H1 (cell line): ENCODE measurements at regions not wholly inside any gene's neighbourhood (a gene's known extent, or its start where the extent isn't known, plus 50 kb on each side); places are given as distances from the start of the nearest gene placed in this dataset.

Source experiments
- CTCF ChIA-PET: fragments of 300-600 bp; sonication (Branson Sonifier 250); formaldehyde crosslinking; loops from one replicate; lab custom pipeline; 2021; ENCODE audit not compliant: partially characterized antibody; lab: Charles Lee
- POLR2A ChIA-PET: fragments of 300-600 bp; sonication (Branson Sonifier 250); formaldehyde crosslinking; loops from one replicate; lab custom pipeline; 2021; ENCODE audit warnings: inconsistent platforms; ENCODE audit not compliant: partially characterized antibody; lab: Charles Lee
- DNase-seq, 2 experiments: peaks; one replicate each; pipeline versions ENCODE4 v3.0.0 to v3.0.0-alpha.2; 2010 to 2022; ENCODE audit warnings: low spot score in 2 of 2, low read depth in 1 of 2, mixed read lengths in 1 of 2
- FAIRE-seq: peaks from 2 replicates; lab custom pipeline; 2011; peaks lifted over from hg19 to GRCh38; lab: Jason Lieb, UNC
- H2AFZ ChIP-seq: 2 replicates; pipeline ENCODE4 v1.8.1; 2012; ENCODE audit warnings: low read length, inconsistent platforms
- H2AK5ac ChIP-seq: 2 replicates; pipeline ENCODE4 v1.6.1; 2013; ENCODE audit warnings: low read depth, low read length
- H2BK120ac ChIP-seq: replicated peaks from 2 replicates; pipeline ENCODE3; 2013; ENCODE audit warnings: low read depth, low read length, inconsistent platforms
- H2BK12ac ChIP-seq: 2 replicates; pipeline ENCODE4 v1.6.1; 2013; ENCODE audit warnings: low read depth, low read length
- H2BK15ac ChIP-seq: 2 replicates; pipeline ENCODE4 v1.6.1; 2013; ENCODE audit warnings: low read length
- H2BK20ac ChIP-seq: 2 replicates; pipeline ENCODE4 v1.6.1; 2013; ENCODE audit warnings: low read length
- H2BK5ac ChIP-seq: 2 replicates; pipeline ENCODE4 v1.6.1; 2013; ENCODE audit warnings: low read depth, low read length
- H3K14ac ChIP-seq: 2 replicates; pipeline ENCODE4 v1.6.1; 2013; ENCODE audit warnings: inconsistent platforms; ENCODE audit not compliant: insufficient read length
- H3K18ac ChIP-seq: 2 replicates; pipeline ENCODE4 v1.6.1; 2013; ENCODE audit warnings: low read length; ENCODE audit errors: extremely low read depth
- H3K23ac ChIP-seq: 2 replicates; pipeline ENCODE4 v1.6.1; 2013; ENCODE audit warnings: inconsistent platforms; ENCODE audit not compliant: insufficient read length
- H3K23me2 ChIP-seq: 2 replicates; pipeline ENCODE4 v1.6.1; 2013; ENCODE audit warnings: low read depth, low read length
- H3K27ac ChIP-seq: 2 replicates; pipeline ENCODE4 v1.6.1; 2011; ENCODE audit warnings: low read depth, low read length, inconsistent platforms
- H3K27me3 ChIP-seq, 4 experiments: replicated peaks in 1 of 4; 1 replicate in 1 of 4; 2 replicates in 3 of 4; pipeline versions ENCODE4 v1.6.1 to v1.8.1; 2011 to 2013; ENCODE audit warnings: low read length in 3 of 4, mild to moderate bottlenecking in 3 of 4, inconsistent platforms in 2 of 4, mixed read lengths in 2 of 4, moderate library complexity in 1 of 4; ENCODE audit not compliant: control insufficient read depth in 3 of 4, insufficient read depth in 3 of 4; ENCODE audit errors: extremely low read depth in 1 of 4
- H3K36me3 ChIP-seq, 4 experiments: 2 replicates each; pipeline versions ENCODE4 v1.6.1 to v1.8.1; 2011 to 2013; ENCODE audit warnings: mild to moderate bottlenecking in 4 of 4, low read length in 3 of 4, moderate library complexity in 2 of 4, control low read depth in 1 of 4, inconsistent platforms in 1 of 4; ENCODE audit not compliant: insufficient read depth in 4 of 4, control insufficient read depth in 2 of 4
- H3K4ac ChIP-seq: replicated peaks from 2 replicates; pipeline ENCODE3; 2013; ENCODE audit warnings: low read length, low read depth, mixed read lengths, inconsistent platforms; ENCODE audit not compliant: insufficient read length
- H3K4me1 ChIP-seq, 4 experiments: replicated peaks in 1 of 4; 1 replicate in 1 of 4; 2 replicates in 3 of 4; pipeline versions ENCODE4 v1.6.1 to v1.8.1; 2011 to 2013; ENCODE audit warnings: low read length in 3 of 4, inconsistent platforms in 2 of 4, mixed read lengths in 1 of 4; ENCODE audit not compliant: insufficient read depth in 4 of 4, control insufficient read depth in 3 of 4
- H3K4me2 ChIP-seq, 2 experiments: 2 replicates each; pipeline versions ENCODE4 v1.6.1 to v1.8.1; 2011 to 2013; ENCODE audit warnings: low read depth in 2 of 2, low read length in 2 of 2, control low read depth in 1 of 2, inconsistent platforms in 1 of 2, mild to moderate bottlenecking in 1 of 2; ENCODE audit not compliant: insufficient read depth in 1 of 2
- H3K4me3 ChIP-seq, 4 experiments: fragments of 200-600, 300-600 bp in 1 of 4; sonication (generic), shearing (Covaris generic), sonication (Bioruptor Twin) in 1 of 4; 2 replicates each; pipeline versions ENCODE4 v1.5.1 to v1.8.1; 2011 to 2016; ENCODE audit warnings: low read length in 4 of 4, low read depth in 3 of 4, control low read depth in 2 of 4, inconsistent platforms in 2 of 4, mild to moderate bottlenecking in 2 of 4, mixed read lengths in 1 of 4, moderate library complexity in 1 of 4; ENCODE audit not compliant: insufficient read depth in 2 of 4; ENCODE audit errors: extremely low read depth in 1 of 4
- H3K56ac ChIP-seq: replicated peaks from 2 replicates; pipeline ENCODE3; 2013; ENCODE audit warnings: low read depth, mild to moderate bottlenecking, mixed read lengths, low read length, inconsistent platforms; ENCODE audit not compliant: insufficient read length
- H3K79me1 ChIP-seq: 2 replicates; pipeline ENCODE4 v1.6.1; 2013; ENCODE audit warnings: low read depth, low read length, control low read depth
- H3K79me2 ChIP-seq, 2 experiments: 2 replicates each; pipeline versions ENCODE4 v1.6.1 to v1.8.1; 2012 to 2013; ENCODE audit warnings: low read length in 2 of 2, mild to moderate bottlenecking in 2 of 2, inconsistent platforms in 1 of 2; ENCODE audit not compliant: insufficient read depth in 2 of 2, control insufficient read depth in 1 of 2
- H3K9ac ChIP-seq, 4 experiments: replicated peaks in 1 of 4; 1 replicate in 1 of 4; 2 replicates in 3 of 4; pipeline versions ENCODE4 v1.6.1 to v1.8.1; 2011 to 2013; ENCODE audit warnings: low read depth in 3 of 4, low read length in 3 of 4, control low read depth in 2 of 4, mild to moderate bottlenecking in 2 of 4, moderate library complexity in 2 of 4, inconsistent platforms in 1 of 4; ENCODE audit errors: extremely low read depth in 1 of 4
- H3K9me3 ChIP-seq, 2 experiments: 2 replicates each; pipeline versions ENCODE4 v1.6.1 to v1.8.1; 2012 to 2013; ENCODE audit warnings: mild to moderate bottlenecking in 2 of 2, moderate library complexity in 2 of 2, control low read depth in 1 of 2, inconsistent platforms in 1 of 2, low read depth in 1 of 2, low read length in 1 of 2, mixed read lengths in 1 of 2; ENCODE audit not compliant: insufficient read depth in 2 of 2
- H4K20me1 ChIP-seq, 2 experiments: replicated peaks in 1 of 2; 2 replicates each; pipeline versions ENCODE3 to v1.8.1; 2011 to 2013; ENCODE audit warnings: inconsistent platforms in 2 of 2, low read length in 2 of 2, mild to moderate bottlenecking in 1 of 2; ENCODE audit not compliant: insufficient read depth in 2 of 2, control insufficient read depth in 1 of 2
- H4K5ac ChIP-seq: 2 replicates; pipeline ENCODE4 v1.6.1; 2013; ENCODE audit warnings: low read length, low read depth, mixed read lengths, inconsistent platforms; ENCODE audit not compliant: insufficient read length
- H4K8ac ChIP-seq: 2 replicates; pipeline ENCODE4 v1.8.0; 2013; ENCODE audit warnings: mild to moderate bottlenecking, moderate library complexity, low read length, inconsistent platforms; ENCODE audit not compliant: insufficient read depth; ENCODE audit errors: extremely low read depth
- H4K91ac ChIP-seq: replicated peaks from 2 replicates; pipeline ENCODE3; 2013; ENCODE audit warnings: low read length, mixed read lengths, inconsistent platforms; ENCODE audit not compliant: insufficient read length
- CHD1 ChIP-seq: IDR thresholded peaks from 2 replicates; pipeline ENCODE4 v1.6.1; 2012; ENCODE audit warnings: low read depth, low read length, improper control_type of control experiment
- EP300 ChIP-seq, 2 experiments: IDR thresholded peaks; 1 replicate in 1 of 2; 2 replicates in 1 of 2; pipeline ENCODE4 v1.6.1; 2011 to 2012; ENCODE audit warnings: low read depth in 2 of 2, low read length in 2 of 2, mild to moderate bottlenecking in 2 of 2, borderline replicate concordance in 1 of 2, inconsistent platforms in 1 of 2, moderate library complexity in 1 of 2
- EZH2 ChIP-seq: fragments of 200-600 bp; sonication (generic); IDR thresholded peaks from 2 replicates; pipeline ENCODE4 v1.7.1; 2012; ENCODE audit warnings: low read depth, mild to moderate bottlenecking, moderate library complexity, low read length, inconsistent platforms; ENCODE audit not compliant: severe bottlenecking
- NANOG ChIP-seq: IDR thresholded peaks from 2 replicates; pipeline ENCODE4 v1.6.1; 2011; ENCODE audit warnings: low read length, low read depth, mild to moderate bottlenecking, inconsistent platforms; ENCODE audit not compliant: insufficient read depth, poor library complexity, severe bottlenecking
- POLR2A ChIP-seq, 2 experiments: IDR thresholded peaks; 1 replicate in 1 of 2; 2 replicates in 1 of 2; pipeline ENCODE4 v1.6.1; 2011; ENCODE audit warnings: low read depth in 2 of 2, low read length in 2 of 2, mild to moderate bottlenecking in 2 of 2; ENCODE audit errors: control extremely low read depth in 1 of 2
- POLR2AphosphoS5 ChIP-seq: IDR thresholded peaks from 2 replicates; pipeline ENCODE4 v1.6.1; 2011; ENCODE audit warnings: low read depth, low read length
- ZNF274 ChIP-seq: IDR thresholded peaks from 2 replicates; pipeline ENCODE4 v1.7.0; 2012; ENCODE audit warnings: low read length, borderline replicate concordance; ENCODE audit errors: extremely low read depth
- WGBS, 2 experiments: shearing (Covaris generic) in 1 of 2; methylation state at CpG; one replicate each; pipeline versions ENCODE4 v1.1.6 to v1.1.7; 2013 to 2015; ENCODE audit warnings: low lambda C conversion rate in 2 of 2, mixed read lengths in 2 of 2, inconsistent platforms in 1 of 2, low coverage in 1 of 2, missing lambda C conversion rate in 1 of 2; ENCODE audit not compliant: insufficient replicate concordance in 2 of 2, insufficient coverage in 1 of 2, insufficient read length in 1 of 2; ENCODE audit errors: extremely low coverage in 1 of 2, missing lambda C conversion rate in 1 of 2; 5-methylcytosine and 5-hydroxymethylcytosine counted together
- TF ChIP-seq, protein P1 (sequence below): IDR thresholded peaks from 2 replicates; pipeline ENCODE4 v1.6.1; 2012; ENCODE audit warnings: inconsistent platforms

DNA sequence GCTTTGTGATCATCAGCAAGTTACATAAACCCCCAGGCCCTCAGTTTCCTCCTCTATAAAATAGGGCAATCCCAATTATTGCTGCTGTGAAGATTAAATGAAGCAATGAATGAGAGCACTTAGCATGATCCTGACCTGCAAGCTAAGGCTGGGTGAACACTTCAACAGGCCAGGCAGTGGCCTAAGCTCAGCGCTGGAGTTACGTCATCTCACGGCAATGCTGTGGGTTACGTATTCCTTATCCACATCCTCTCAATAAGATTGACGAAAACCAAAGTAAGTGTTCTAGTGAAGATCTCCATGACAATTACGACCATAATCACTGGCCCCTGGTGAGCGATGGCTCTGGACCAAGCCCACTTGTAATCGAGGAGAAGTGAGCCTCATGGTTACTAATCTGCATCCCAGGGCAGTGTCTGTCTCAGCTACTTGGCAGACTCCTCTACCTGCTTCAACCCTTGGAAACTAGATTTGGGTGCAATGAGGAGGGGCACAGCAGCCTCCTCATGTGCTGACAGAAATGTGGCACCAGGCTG is 274.1 kb upstream of the ARID1B start:
- H3K79me2 ChIP-seq, result no peaks in the 10 kb centered on the region
- H3K18ac ChIP-seq, result no peak overlapping the region
- H2AK5ac ChIP-seq, result 0 out of 2 replicates have a peak overlapping the region, but pooled peaks have one; percentile 33
- H2BK20ac ChIP-seq, result no peak overlapping the region
- no peak overlapping the region for H3K4ac ChIP-seq
- no peak overlapping the region for H3K56ac ChIP-seq
- POLR2A ChIA-PET, result no interaction called here
- no peak overlapping the region for H3K27ac ChIP-seq
- no peak for DNase-seq
- no peak overlapping the region for H4K5ac ChIP-seq
- H3K36me3 ChIP-seq, result no peaks in the 10 kb centered on the region
- 0 out of 2 replicates have a peak overlapping the region, but pooled peaks have one; percentile 39 for H2BK12ac ChIP-seq
- no peak overlapping the region for H3K23ac ChIP-seq
- H3K4me3 ChIP-seq, result no peak overlapping the region
- WGBS, 2 experiments, result 87% methylated on average over 8 of the region's 8 CpGs; no CpG with 5 or more reads in 1 of the 2 experiments
- H4K91ac ChIP-seq, result no peak overlapping the region
- FAIRE-seq, result no peak
- no peaks in the 10 kb centered on the region for H4K20me1 ChIP-seq
- peaks cover 0 to 5% (median 0%) of the 10 kb centered on the region in 4 experiments; a peak in 1 of 7 replicates for H3K4me1 ChIP-seq
- H3K9ac ChIP-seq, result no peak overlapping the region
- CTCF ChIA-PET, result no interaction called here
- no peaks in the 10 kb centered on the region for H3K27me3 ChIP-seq
- H3K14ac ChIP-seq, result no peak overlapping the region
- no peaks in the 10 kb centered on the region for H3K79me1 ChIP-seq
- no peaks in the 10 kb centered on the region for H3K23me2 ChIP-seq
- H4K8ac ChIP-seq, result no peak overlapping the region
- H3K4me2 ChIP-seq, result no peak overlapping the region
- no peaks in the 10 kb centered on the region for H3K9me3 ChIP-seq
- H2BK15ac ChIP-seq, result no peak overlapping the region
- TF ChIP-seq, protein P1, sequence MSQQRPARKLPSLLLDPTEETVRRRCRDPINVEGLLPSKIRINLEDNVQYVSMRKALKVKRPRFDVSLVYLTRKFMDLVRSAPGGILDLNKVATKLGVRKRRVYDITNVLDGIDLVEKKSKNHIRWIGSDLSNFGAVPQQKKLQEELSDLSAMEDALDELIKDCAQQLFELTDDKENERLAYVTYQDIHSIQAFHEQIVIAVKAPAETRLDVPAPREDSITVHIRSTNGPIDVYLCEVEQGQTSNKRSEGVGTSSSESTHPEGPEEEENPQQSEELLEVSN, result no peak
- TF ChIP-seq EP300 (IDR thresholded peaks at IDR 0.05; ENCODE audit: borderline replicate concordance in 1 of 2, low read depth in 2 of 2, low read length in 2 of 2), result no peak
- TF ChIP-seq POLR2A (IDR thresholded peaks at IDR 0.05; ENCODE audit: control extremely low read depth in 1 of 2, low read depth in 2 of 2, low read length in 2 of 2), result no peak
- TF ChIP-seq NANOG, result no peak
- no peak for TF ChIP-seq CHD1
- TF ChIP-seq POLR2AphosphoS5, result no peak
- no peak for TF ChIP-seq ZNF274
- TF ChIP-seq EZH2, result no peak
- H2BK120ac ChIP-seq, result no peak overlapping the region
- H2BK5ac ChIP-seq, result no peak overlapping the region
- H2AFZ ChIP-seq, result peak overlapping the region; percentile 33; the same call in 1 of the 2 replicates
